ENCODE measurements at regions not wholly inside any gene's neighbourhood (a gene's known extent, or its start where the extent isn't known, plus 50 kb on each side); places are given as distances from the start of the nearest gene placed in this dataset.
"Not testable (repeated sequence)": the region's sequence is repeated elsewhere in the genome, so short reads cannot be mapped to it uniquely, and the experiment has no call there.

GRCh38 chr5:108442063-108442651, 60.3 kb upstream of the FBXL17 start:
- DNase-seq: not testable (repeated sequence)

GRCh38 chr5:108437425-108437824, 55.5 kb upstream of the FBXL17 start:
- DNase-seq: no peak

GRCh38 chr5:108436696-108437095, 54.8 kb upstream of the FBXL17 start:
- DNase-seq: no peak

- no peak for DNase-seq
These were observed 51.7 kb upstream of the FBXL17 start for GRCh38 chr5:108433600-108433999.

- DNase-seq: no peak
These were observed 50.1 kb upstream of the FBXL17 start for GRCh38 chr5:108432024-108432423.
